Stimulated activated CD4-positive, alpha-beta T cell treated with anti-CD3 and anti-CD28 coated beads, Interleukin-1b, Interleukin-23, amount 100 ng/mL, for 48 hours (primary cell): ENCODE measurements at regions not wholly inside any gene's neighbourhood (a gene's known extent, or its start where the extent isn't known, plus 50 kb on each side); places are given as distances from the start of the nearest gene placed in this dataset.
"Not testable (repeated sequence)": the region's sequence is repeated elsewhere in the genome, so short reads cannot be mapped to it uniquely, and the experiment has no call there.

Source experiments
- DNase-seq: peaks from one replicate; pipeline ENCODE4 v3.0.0-alpha.2; 2020

- no peak for DNase-seq
Observed at GRCh38 chr5:174953871-174954270, 229.5 kb downstream of the MSX2 start.

DNA sequence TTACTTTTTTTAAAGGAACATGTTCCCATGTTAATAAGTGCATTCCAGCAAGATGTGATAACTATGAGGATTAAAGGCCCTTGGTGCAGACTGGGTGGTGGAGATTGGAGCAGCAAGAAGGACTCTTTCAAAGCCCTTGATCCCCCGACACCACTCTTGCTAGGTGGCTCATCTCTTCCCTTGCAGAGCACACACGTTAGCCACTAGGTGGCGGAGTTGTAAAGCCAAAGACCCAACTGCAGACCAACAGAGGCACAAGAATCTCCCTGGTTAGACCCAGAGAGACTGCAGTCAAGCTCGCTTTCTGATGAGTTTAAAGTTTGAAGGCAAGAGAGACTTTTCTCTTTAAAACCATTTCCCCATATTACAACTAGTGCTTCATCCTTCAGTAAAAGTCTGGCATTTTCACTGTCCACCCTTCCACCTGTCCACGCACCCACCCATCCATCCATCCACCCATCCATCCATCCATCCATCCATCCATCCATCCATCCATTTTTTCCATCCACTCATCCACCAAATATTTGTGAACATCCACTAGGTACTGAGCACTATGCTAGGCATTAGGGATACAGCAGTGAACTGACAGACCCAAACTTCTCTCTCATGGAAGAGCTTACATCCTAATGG, 226.9 kb downstream of the MSX2 start:
- DNase-seq, result peak; percentile 49

DNA sequence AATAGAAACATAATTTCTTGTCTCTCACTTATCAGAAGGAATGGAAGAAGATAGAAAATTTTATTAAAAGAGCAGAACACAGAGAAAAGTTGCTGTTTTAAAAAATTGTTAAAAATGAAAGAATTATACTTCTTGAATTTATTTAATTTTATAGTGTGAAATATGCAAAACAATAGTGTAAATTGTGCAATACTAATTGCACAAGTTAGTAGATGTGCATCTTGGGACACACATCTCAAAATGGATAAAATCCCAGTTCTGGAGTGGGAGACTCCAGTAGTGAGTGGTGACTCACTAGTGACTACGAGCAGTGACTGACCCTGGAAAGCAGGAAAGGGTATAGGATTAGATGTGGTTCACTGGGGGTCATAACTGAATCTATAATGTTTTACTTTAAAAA, 223.2 kb downstream of the MSX2 start:
- DNase-seq, result no peak

DNA sequence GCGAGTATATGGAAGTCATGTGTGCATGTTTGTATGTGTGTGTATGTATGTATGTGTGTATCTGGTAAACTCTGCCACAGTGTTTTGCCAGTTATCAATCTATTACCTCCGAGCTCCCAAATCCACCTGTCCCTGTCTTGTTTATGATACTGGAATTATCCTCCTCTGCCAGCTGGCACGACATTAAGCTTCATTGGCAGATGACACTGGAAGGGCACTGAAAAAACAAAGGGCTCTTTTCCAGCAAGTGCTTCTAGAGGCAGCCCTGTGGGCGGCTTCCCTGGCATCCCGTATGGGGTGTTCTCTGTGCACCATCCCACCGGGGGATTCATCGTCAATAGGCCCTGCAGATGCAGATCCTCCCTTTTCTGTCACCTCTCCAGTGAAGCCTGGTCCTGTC, 221.5 kb downstream of the MSX2 start:
- DNase-seq, result no peak

DNA sequence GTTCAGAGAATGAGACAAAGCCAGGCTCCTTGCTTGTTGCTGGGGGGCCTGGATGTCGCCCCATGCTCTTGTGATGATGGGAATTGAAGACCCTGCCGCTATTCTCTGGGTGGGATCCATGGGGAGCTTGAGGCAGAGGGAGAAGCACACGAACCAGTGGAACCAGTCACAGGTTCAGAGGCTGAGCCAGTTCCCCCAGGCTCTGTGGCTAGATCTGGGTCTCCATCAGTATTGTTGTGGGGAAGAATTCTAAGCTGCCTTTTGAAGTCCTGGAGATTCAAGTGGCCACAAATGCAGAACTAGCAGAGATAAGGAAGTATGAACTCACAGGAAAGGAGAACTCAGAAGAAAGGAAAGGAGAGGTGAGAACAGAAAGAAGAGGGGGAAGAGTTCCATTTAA, 219.4 kb downstream of the MSX2 start:
- DNase-seq, result no peak

GRCh38 chr5:174943002-174943401, 218.6 kb downstream of the MSX2 start:
- DNase-seq, result not testable (repeated sequence)

DNA sequence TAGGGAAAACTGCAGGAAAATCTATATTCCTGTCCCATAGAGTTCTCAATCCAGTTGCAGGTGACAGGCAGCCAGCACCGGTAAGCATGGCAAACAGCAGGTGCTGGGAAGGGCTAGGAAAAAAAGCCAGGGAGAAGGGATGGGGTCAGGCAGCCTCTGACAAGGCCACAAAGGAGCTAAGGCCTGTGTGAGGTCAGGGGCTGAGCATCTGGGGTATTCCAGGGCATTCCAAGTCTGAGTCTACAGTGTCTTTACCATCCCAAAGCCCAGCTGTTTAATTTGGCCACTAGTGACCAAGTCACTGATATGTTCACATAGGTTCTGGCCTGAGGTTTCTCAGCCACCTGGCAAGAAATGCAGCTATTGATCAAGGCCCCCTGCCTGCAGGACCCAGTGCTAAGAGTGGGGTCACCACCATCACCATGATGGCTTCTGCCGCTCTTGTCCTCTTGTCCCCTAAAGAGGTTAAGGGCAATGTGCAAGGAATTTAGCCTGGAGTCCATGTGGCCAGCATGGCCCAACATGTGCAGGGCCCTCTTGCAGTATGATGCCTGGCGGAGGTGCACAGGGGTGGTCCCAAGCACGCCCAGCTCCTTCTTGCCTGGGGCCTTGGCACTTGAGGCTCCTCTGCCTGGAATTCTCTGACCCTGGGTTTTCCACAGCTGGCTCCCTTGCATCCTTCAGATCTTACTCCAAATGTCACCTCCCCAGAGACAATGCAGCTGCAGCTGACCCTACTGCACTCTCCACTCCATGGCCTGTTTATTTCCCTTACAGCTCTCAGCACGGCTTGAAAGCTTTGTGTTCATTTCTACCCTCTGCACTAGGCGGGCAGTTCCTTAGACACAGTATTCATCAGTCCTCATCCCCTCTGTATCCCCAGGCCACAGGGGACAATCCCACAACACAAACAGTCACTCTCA, 213.1 kb downstream of the MSX2 start:
- no peak for DNase-seq

GRCh38 chr5:174935854-174936474, 211.6 kb downstream of the MSX2 start:
- DNase-seq, result peak; percentile 16

DNA sequence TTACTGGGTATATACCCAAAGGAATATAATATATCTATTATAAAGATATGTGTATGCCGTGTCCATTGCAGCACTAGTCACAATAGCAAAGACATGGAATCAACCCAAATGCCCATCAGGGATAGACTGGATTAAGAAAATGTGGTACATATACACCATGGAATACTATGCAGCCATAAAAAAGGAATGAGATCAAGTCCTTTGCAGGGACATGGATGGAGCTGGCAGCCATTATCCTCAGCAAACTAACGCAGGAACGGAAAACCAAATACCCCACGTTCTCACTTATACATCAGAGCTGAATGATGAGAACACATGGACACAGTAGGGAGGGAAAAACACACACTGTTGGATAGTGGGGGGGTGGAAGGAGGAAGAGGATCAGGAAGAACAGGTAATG, 206.7 kb downstream of the MSX2 start:
- not testable (repeated sequence) for DNase-seq

DNA sequence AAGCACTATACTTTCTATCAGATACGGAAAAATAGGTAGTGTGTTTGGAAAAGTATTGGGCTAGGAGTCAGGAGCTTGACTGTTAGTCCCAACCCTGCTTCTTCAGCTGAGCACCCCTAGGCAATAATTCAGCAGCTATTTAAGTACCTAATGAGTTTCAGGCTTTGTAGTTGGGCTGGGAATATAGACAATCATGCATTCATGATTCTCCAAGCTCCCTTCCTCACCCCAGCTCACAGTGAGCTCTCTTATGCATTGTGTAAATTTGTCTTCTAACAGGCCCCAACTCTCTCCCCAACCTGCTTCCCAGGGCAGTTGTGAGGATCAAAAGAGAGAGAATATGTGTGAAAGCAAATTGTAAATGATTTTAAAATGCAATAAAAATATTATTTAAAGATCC, 201.2 kb downstream of the MSX2 start:
- no peak for DNase-seq

- no peak for DNase-seq
Observed at GRCh38 chr5:174922955-174923354, 198.6 kb downstream of the MSX2 start.

- DNase-seq, result no peak
Observed at GRCh38 chr5:174920906-174921550, 196.6 kb downstream of the MSX2 start.

- DNase-seq, result no peak
Observed at GRCh38 chr5:174919351-174919750, 195.0 kb downstream of the MSX2 start.

DNA sequence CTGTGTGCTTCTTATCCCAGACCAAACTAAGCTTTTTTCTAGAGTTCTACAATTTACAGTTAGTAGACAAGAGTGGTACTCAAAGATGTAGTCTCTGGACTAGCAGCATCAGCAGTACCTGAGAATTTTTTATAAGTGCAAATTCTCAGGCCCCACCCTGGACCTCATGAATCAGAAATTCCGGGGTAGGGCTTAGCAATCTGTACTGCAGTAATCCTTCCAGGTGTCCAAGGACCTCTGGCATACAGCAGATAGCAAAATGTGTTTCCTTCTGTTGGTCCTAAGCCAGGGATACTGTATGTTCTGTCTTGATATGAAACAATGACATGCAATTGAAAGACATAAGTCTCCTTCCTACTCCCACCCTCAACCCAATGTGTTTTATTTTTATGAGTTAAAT, 194.3 kb downstream of the MSX2 start:
- DNase-seq, result no peak

DNA sequence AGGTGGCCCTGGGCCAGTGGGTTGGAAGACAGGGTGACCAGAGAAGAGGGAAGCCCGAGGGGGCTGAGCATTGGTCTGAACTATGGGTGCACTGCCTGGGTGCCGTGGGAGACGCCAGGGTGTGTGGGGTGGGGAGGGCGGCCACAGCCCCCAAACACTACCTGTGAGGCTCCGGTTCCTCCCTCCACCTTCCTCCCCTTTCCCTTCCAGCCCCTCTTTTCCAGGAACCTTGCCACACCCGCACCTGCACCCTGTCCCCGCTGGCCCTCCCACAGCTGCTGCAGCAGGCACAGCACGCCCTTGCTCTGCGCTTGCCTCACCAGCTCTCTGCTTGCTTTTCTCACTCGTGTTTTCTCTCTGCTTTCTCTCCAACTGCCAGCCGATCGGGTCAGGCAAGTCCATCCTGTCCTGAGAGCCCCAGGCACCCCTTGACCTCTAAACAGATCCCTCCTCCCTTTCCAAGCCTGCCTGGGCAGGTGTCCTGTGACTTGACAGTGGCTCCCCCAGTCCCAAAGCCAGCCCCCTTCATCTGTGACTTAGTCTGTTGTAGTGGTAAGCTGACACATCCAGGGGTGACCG, 193.7 kb downstream of the MSX2 start:
- DNase-seq, result no peak

DNA sequence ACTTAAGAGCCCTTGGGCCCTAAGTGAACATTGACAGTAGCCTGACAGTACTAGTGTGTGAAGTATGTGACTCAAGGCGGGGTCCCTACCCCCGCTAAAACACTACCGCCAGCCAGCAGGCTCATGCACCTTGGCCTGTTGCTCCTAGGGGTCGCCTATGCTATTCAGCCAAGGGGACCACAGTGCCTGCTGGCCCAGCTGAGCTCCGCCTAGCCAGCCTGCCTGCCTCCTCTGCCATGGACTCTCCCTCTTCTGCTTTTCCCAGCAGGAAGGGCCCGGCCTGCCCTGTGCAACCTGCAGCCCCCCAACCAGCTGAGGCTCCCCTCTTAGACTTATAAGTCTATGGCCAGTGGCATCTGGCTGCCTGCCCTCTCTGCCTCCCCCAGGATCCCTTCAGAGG, 193.1 kb downstream of the MSX2 start:
- DNase-seq, result not testable (repeated sequence)

DNA sequence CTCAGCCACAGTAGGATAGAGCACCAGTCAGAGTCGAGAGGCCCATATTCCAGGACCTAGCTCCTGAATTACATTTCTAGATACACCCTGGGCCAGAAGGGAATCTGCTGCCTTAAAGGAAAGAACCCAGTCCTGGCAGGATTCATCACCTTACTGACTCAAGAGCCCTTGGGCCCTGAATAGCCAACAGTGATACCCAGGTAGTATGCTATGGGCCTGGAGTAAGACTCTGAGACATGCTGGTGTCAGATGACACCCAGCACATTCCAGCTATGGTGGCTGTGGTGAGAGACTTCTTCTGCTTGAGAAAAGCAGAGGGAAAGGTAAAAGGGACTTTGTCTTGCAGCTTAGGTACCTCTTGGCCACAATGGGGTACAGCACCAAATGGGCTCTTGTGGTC, 192.5 kb downstream of the MSX2 start:
- DNase-seq, result not testable (repeated sequence)

GRCh38 chr5:174916227-174916626, 191.8 kb downstream of the MSX2 start:
- no peak for DNase-seq

DNA sequence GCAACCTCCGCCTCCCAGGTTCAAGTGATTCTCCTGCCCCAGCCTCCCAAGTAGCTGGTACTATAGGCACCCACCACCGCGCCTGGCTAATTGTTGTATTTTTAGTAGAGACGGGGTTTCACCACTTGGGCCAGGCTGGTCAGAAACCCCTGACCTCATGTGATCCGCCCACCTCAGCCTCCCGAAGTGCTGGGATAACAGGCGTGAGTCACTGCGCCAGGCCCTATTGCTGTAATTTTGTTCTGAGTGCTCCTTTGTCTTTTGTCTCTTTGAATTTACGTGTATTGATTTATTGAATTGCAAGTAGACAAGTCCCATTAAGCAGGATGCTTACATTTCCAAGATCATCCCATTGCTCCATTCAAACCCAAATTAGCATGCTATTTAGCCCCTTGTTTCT, 186.7 kb downstream of the MSX2 start:
- no peak for DNase-seq

- DNase-seq, result peak; percentile 56
Observed at GRCh38 chr5:174910245-174910737, 185.9 kb downstream of the MSX2 start.

DNA sequence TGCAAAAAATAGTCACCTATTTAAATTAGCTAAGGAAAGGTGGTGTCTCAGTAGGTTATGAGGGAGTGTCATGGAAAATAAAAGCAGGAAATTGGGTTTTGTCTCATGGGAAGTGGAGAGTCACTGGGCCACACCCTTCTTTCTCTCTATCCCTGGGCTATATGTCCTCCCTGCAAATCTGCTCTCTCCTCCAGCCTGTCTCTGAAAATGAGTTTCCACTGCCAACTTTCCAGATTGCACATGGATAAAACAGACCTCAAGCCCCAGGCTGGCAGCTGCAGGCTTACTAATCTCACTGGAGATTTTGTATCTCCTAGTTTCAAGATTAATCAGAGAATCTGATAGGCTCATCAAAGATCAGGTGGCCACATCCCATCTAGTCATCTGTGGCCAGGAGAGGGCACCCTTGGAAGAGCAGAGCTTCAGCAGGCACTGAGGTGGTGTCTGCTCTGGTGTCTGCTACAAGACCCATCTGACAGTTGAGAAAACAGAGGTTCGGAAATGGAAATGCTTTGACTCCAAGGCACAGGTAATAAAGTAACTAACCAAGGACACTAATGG, 178.9 kb downstream of the MSX2 start:
- no peak for DNase-seq

- DNase-seq, result no peak
Observed at GRCh38 chr5:174901336-174901735, 177.0 kb downstream of the MSX2 start.
